ENCODE measurements at regions not wholly inside any gene's neighbourhood (a gene's known extent, or its start where the extent isn't known, plus 50 kb on each side); places are given as distances from the start of the nearest gene placed in this dataset.

DNA sequence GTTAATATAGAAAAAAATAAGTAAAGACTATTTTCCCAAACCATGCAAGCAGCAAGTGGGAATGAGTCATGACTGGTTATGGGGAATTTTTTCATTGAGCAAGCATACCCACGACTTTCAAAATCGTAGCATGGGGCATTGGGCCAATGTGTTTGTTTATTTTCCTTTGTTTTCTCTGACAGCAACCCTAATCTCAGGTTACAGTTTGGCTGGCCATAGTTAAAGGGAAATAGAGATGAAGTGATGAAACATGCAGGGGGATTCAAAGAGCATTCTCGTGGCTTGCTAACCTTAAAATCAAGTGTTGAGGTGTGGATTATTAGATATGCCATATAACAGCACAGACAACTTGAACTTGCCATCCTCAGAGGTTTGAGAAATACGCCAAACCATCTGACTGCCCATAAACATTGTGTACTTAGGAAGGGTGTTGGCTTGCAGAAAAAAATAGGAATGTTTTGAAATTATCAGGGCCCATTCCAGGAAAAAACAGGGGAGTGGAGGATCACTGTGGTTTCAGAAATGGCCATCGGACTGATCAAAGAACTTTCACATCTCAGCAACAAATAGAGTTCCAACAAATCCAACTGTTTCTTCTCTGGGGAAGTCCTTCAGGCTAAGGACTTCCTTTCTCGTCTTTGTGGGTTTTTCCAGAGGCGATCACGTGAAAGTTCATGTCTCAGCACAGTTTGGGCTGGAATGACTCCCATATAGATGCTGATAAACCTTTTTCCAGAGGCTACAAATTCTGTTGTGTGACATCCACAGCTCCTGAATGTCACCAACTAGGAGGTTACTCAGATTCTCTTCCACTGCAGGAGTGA is 259.1 kb downstream of the SYK start:
- TF ChIP-seq, protein P1, sequence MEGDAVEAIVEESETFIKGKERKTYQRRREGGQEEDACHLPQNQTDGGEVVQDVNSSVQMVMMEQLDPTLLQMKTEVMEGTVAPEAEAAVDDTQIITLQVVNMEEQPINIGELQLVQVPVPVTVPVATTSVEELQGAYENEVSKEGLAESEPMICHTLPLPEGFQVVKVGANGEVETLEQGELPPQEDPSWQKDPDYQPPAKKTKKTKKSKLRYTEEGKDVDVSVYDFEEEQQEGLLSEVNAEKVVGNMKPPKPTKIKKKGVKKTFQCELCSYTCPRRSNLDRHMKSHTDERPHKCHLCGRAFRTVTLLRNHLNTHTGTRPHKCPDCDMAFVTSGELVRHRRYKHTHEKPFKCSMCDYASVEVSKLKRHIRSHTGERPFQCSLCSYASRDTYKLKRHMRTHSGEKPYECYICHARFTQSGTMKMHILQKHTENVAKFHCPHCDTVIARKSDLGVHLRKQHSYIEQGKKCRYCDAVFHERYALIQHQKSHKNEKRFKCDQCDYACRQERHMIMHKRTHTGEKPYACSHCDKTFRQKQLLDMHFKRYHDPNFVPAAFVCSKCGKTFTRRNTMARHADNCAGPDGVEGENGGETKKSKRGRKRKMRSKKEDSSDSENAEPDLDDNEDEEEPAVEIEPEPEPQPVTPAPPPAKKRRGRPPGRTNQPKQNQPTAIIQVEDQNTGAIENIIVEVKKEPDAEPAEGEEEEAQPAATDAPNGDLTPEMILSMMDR (conservative IDR thresholded peaks at IDR 0.05; ENCODE audit: low read depth, low read length) = no peak
- TF ChIP-seq EZH2 (IDR thresholded peaks at IDR 0.05; ENCODE audit: borderline replicate concordance, low read depth, low read length, poor library complexity, severe bottlenecking) = no peak
